HCT116 (cell line): ENCODE measurements at regions not wholly inside any gene's neighbourhood (a gene's known extent, or its start where the extent isn't known, plus 50 kb on each side); places are given as distances from the start of the nearest gene placed in this dataset.

Experiments used
- EGR1 ChIP-seq: IDR thresholded peaks from 2 replicates; pipeline ENCODE4 v1.6.1; 2012; ENCODE audit warnings: low read depth
- ELF1 ChIP-seq: IDR thresholded peaks from 2 replicates; pipeline ENCODE4 v1.6.1; 2012; ENCODE audit warnings: low read depth, borderline replicate concordance
- EZH2 ChIP-seq: fragments of 200-600 bp; sonication (generic); IDR thresholded peaks from 2 replicates; pipeline ENCODE4 v1.6.1; 2017; ENCODE audit warnings: antibody characterized with exemption, mixed run types
- JUND ChIP-seq: IDR thresholded peaks from 2 replicates; pipeline ENCODE4 v1.6.1; 2012
- POLR2A ChIP-seq: IDR thresholded peaks from 2 replicates; pipeline ENCODE4 v1.7.0; 2011; ENCODE audit warnings: borderline replicate concordance; ENCODE audit not compliant: insufficient read depth, insufficient read length; ENCODE audit errors: extremely low read depth
- POLR2AphosphoS5 ChIP-seq: IDR thresholded peaks from 2 replicates; pipeline ENCODE4 v1.6.1; 2011; ENCODE audit warnings: mild to moderate bottlenecking, low read depth, low read length, moderate library complexity
- RAD21 ChIP-seq: IDR thresholded peaks from 2 replicates; pipeline ENCODE4 v1.6.1; 2012; ENCODE audit warnings: low read depth, mild to moderate bottlenecking
- TCF7L2 ChIP-seq: IDR thresholded peaks from 2 replicates; pipeline ENCODE4 v1.7.0; 2011; ENCODE audit warnings: borderline replicate concordance, inconsistent platforms; ENCODE audit not compliant: insufficient read depth, insufficient read length; ENCODE audit errors: extremely low read depth
- ZFX ChIP-seq: fragments of 450-650 bp; IDR thresholded peaks from 2 replicates; pipeline ENCODE4 v1.6.1; 2017
- ZNF274 ChIP-seq: fragments of 200-500 bp; sonication (Bioruptor generic); IDR thresholded peaks from 2 replicates; pipeline ENCODE4 v1.6.1; 2014; ENCODE audit warnings: mild to moderate bottlenecking, low read depth, low read length, inconsistent platforms
- TF ChIP-seq, protein P1 (sequence below): IDR thresholded peaks from 2 replicates; pipeline ENCODE4 v1.6.1; 2011; ENCODE audit warnings: mild to moderate bottlenecking, low read length, moderate library complexity; ENCODE audit not compliant: insufficient replicate concordance; ENCODE audit errors: extremely low read depth
- TF ChIP-seq, protein P2 (sequence below): IDR thresholded peaks from 2 replicates; pipeline ENCODE4 v1.6.1; 2012
- TF ChIP-seq, protein P3 (sequence below), 3 experiments: fragments of 200-600 bp in 1 of 3; sonication (generic) in 1 of 3; IDR thresholded peaks in 2 of 3; conservative IDR thresholded peaks in 1 of 3; 2 replicates each; pipeline ENCODE4 v1.5.1; 2012 to 2017; ENCODE audit warnings: low read depth in 2 of 3, low read length in 2 of 3, antibody characterized with exemption in 1 of 3, borderline replicate concordance in 1 of 3, control low read depth in 1 of 3, mild to moderate bottlenecking in 1 of 3, mixed read lengths in 1 of 3, mixed run types in 1 of 3, moderate library complexity in 1 of 3; ENCODE audit not compliant: insufficient read depth in 1 of 3
- TF ChIP-seq, protein P4 (sequence below): IDR thresholded peaks from 2 replicates; pipeline ENCODE4 v1.6.1; 2012; ENCODE audit warnings: low read depth

DNA sequence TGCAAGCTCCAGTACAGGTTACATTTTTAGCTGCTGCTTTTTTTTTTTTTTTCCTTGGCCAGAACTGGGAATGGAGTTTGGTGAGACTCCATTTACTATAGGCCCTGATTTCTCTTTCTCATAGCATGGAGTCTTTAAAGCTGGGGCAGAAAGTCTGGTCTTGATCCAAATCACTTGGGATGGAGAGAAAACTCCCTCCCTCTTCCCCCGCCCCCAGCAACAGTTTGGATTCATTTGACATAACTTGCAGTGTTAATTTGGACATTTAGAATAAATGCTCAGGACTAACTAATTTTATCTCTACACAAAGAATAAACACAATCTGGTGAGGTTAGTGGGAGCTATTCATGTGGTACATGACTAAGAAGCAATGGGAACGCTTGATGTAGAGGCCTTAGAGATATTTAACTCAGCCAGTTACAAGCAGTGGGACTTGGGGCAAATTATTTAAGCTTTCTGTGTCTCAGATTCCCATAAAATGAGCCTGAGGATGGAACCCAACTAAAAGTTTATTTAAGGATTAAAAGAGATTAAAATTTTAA is 107.3 kb upstream of the ARHGAP5 start:
- TF ChIP-seq, protein P1, sequence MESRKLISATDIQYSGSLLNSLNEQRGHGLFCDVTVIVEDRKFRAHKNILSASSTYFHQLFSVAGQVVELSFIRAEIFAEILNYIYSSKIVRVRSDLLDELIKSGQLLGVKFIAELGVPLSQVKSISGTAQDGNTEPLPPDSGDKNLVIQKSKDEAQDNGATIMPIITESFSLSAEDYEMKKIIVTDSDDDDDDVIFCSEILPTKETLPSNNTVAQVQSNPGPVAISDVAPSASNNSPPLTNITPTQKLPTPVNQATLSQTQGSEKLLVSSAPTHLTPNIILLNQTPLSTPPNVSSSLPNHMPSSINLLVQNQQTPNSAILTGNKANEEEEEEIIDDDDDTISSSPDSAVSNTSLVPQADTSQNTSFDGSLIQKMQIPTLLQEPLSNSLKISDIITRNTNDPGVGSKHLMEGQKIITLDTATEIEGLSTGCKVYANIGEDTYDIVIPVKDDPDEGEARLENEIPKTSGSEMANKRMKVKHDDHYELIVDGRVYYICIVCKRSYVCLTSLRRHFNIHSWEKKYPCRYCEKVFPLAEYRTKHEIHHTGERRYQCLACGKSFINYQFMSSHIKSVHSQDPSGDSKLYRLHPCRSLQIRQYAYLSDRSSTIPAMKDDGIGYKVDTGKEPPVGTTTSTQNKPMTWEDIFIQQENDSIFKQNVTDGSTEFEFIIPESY = no peak
- TF ChIP-seq, protein P2, sequence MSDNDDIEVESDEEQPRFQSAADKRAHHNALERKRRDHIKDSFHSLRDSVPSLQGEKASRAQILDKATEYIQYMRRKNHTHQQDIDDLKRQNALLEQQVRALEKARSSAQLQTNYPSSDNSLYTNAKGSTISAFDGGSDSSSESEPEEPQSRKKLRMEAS = no peak
- no peak for TF ChIP-seq ELF1
- TF ChIP-seq TCF7L2 = no peak
- TF ChIP-seq, protein P3, sequence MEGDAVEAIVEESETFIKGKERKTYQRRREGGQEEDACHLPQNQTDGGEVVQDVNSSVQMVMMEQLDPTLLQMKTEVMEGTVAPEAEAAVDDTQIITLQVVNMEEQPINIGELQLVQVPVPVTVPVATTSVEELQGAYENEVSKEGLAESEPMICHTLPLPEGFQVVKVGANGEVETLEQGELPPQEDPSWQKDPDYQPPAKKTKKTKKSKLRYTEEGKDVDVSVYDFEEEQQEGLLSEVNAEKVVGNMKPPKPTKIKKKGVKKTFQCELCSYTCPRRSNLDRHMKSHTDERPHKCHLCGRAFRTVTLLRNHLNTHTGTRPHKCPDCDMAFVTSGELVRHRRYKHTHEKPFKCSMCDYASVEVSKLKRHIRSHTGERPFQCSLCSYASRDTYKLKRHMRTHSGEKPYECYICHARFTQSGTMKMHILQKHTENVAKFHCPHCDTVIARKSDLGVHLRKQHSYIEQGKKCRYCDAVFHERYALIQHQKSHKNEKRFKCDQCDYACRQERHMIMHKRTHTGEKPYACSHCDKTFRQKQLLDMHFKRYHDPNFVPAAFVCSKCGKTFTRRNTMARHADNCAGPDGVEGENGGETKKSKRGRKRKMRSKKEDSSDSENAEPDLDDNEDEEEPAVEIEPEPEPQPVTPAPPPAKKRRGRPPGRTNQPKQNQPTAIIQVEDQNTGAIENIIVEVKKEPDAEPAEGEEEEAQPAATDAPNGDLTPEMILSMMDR (IDR thresholded peaks at IDR 0.05 in 2 of 3, conservative IDR thresholded peaks at IDR 0.05 in 1 of 3; ENCODE audit: borderline replicate concordance in 1 of 3, insufficient read depth in 1 of 3, low read depth in 2 of 3, low read length in 2 of 3) = no peak
- TF ChIP-seq, protein P4, sequence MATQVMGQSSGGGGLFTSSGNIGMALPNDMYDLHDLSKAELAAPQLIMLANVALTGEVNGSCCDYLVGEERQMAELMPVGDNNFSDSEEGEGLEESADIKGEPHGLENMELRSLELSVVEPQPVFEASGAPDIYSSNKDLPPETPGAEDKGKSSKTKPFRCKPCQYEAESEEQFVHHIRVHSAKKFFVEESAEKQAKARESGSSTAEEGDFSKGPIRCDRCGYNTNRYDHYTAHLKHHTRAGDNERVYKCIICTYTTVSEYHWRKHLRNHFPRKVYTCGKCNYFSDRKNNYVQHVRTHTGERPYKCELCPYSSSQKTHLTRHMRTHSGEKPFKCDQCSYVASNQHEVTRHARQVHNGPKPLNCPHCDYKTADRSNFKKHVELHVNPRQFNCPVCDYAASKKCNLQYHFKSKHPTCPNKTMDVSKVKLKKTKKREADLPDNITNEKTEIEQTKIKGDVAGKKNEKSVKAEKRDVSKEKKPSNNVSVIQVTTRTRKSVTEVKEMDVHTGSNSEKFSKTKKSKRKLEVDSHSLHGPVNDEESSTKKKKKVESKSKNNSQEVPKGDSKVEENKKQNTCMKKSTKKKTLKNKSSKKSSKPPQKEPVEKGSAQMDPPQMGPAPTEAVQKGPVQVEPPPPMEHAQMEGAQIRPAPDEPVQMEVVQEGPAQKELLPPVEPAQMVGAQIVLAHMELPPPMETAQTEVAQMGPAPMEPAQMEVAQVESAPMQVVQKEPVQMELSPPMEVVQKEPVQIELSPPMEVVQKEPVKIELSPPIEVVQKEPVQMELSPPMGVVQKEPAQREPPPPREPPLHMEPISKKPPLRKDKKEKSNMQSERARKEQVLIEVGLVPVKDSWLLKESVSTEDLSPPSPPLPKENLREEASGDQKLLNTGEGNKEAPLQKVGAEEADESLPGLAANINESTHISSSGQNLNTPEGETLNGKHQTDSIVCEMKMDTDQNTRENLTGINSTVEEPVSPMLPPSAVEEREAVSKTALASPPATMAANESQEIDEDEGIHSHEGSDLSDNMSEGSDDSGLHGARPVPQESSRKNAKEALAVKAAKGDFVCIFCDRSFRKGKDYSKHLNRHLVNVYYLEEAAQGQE = no peak
- no peak for TF ChIP-seq ZFX
- no peak for TF ChIP-seq POLR2A
- TF ChIP-seq EZH2 = no peak
- no peak for TF ChIP-seq RAD21
- TF ChIP-seq POLR2AphosphoS5 = no peak
- no peak for TF ChIP-seq ZNF274
- no peak for TF ChIP-seq EGR1
- TF ChIP-seq JUND = no peak
